ENCODE measurements at regions not wholly inside any gene's neighbourhood (a gene's known extent, or its start where the extent isn't known, plus 50 kb on each side); places are given as distances from the start of the nearest gene placed in this dataset.
"Not testable (repeated sequence)": the region's sequence is repeated elsewhere in the genome, so short reads cannot be mapped to it uniquely, and the experiment has no call there.

DNA sequence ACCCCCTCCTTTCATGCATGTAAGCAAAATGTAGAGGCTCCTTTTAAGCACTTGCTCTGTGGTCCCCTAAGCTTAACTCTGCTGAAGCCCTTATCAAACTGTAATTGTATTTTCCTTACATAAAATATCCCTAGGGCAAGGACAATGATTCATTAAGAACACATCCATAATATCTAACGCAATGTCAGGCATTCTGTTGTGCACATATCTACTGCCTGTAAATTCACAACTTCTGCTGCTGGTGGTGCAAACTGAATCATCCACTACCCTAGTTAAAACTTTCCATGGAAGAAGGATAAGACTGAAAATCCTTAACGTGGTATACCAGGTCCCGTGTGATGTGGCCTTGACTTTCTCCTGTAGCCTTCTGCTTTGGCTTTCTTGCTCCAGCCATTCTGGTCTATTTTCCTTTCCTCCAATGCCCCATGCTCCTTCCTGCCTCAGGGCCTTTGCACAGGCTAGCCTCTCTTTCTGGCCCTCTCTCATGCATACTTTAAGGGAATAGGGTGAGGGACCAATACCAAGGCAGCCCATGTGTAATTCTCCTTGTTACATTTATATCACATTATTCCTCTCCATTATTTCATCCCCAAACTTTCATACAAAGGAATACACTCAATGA lies 113.6 kb upstream of the ZFP64 start:
- TF ChIP-seq EZH2 (IDR thresholded peaks at IDR 0.05) (no peak), EZH2phosphoT487 (IDR thresholded peaks at IDR 0.05) (no peak)
- TF ChIP-seq, protein P1, sequence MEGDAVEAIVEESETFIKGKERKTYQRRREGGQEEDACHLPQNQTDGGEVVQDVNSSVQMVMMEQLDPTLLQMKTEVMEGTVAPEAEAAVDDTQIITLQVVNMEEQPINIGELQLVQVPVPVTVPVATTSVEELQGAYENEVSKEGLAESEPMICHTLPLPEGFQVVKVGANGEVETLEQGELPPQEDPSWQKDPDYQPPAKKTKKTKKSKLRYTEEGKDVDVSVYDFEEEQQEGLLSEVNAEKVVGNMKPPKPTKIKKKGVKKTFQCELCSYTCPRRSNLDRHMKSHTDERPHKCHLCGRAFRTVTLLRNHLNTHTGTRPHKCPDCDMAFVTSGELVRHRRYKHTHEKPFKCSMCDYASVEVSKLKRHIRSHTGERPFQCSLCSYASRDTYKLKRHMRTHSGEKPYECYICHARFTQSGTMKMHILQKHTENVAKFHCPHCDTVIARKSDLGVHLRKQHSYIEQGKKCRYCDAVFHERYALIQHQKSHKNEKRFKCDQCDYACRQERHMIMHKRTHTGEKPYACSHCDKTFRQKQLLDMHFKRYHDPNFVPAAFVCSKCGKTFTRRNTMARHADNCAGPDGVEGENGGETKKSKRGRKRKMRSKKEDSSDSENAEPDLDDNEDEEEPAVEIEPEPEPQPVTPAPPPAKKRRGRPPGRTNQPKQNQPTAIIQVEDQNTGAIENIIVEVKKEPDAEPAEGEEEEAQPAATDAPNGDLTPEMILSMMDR (IDR thresholded peaks at IDR 0.05) = no peak
- Histone ChIP-seq H3F3A (ENCODE audit: low read depth) (no peaks in the 10 kb centered on the region), H3K79me2 (ENCODE audit: low read depth) (no peaks in the 10 kb centered on the region), H2AFZ (replicated peaks) (no peak overlapping the region), H3K9me3 (ENCODE audit: low read depth) (no peaks in the 10 kb centered on the region), H3K4me2 (no peak overlapping the region), H3K27ac (no peak overlapping the region), H3K27me3 (no peaks in the 10 kb centered on the region), H3K4me3 (no peak overlapping the region), H3K9ac (no peak overlapping the region), H3K36me3 (no peaks in the 10 kb centered on the region), H3K4me1 (peaks cover 7% of the 10 kb centered on the region), H4K20me1 (ENCODE audit: low read depth) (no peaks in the 10 kb centered on the region)
- Mint-ChIP-seq H3K4me1 (peaks cover 3% of the 10 kb centered on the region), H3K27me3 (ENCODE audit: insufficient read depth, low read depth) (peaks cover 2% of the 10 kb centered on the region), H3K36me3 (no peaks in the 10 kb centered on the region), H3K27ac (no peak overlapping the region), H3K4me3 (no peak overlapping the region), H3K9me3 (no peaks in the 10 kb centered on the region)
- DNase-seq (ENCODE audit: low spot score) = no peak

DNA sequence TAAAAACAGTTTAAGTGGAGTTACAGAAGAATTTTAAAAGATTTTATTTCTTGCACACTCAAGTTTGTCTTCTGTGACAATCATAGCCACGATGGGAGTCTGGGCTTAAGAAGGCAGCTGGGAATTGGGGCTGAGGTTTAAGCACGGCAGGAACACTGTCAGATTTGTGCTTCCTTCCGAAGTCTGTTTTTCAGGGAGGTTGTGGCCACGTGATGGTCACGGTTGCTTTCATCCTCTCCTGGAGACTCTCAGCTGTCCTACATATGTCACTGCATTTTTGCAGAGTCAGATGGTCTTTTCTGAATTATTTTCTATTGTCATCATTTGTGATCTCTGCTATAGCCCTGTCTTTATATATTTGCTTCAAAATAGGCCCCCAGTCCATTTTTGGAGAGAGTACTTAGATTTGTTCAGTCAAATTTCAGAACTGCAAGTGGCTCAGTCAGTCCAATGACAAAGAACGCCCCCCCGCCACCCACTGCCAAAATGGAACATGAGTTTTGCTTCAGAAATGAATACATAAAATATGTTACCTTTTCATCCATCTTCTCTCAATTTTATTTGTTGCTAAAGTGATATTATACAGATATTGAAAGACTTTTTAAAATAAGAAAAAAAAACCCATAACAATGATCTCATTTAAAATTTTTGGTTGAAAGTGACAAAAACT lies 111.8 kb upstream of the ZFP64 start:
- Mint-ChIP-seq H3K4me3 (no peak overlapping the region), H3K27me3 (ENCODE audit: insufficient read depth, low read depth) (peaks cover 2% of the 10 kb centered on the region), H3K9me3 (no peaks in the 10 kb centered on the region), H3K36me3 (no peaks in the 10 kb centered on the region), H3K27ac (no peak overlapping the region), H3K4me1 (no peaks in the 10 kb centered on the region)
- TF ChIP-seq EZH2 (IDR thresholded peaks at IDR 0.05) (no peak), EZH2phosphoT487 (IDR thresholded peaks at IDR 0.05) (no peak)
- TF ChIP-seq, protein P1 (IDR thresholded peaks at IDR 0.05) = no peak
- no peaks in the 10 kb centered on the region for H3K27me3 ChIP-seq
- H2AFZ ChIP-seq (replicated peaks) = no peak overlapping the region
- no peaks in the 10 kb centered on the region for H4K20me1 ChIP-seq (ENCODE audit: low read depth)
- H3F3A ChIP-seq (ENCODE audit: low read depth) = no peaks in the 10 kb centered on the region
- DNase-seq (ENCODE audit: low spot score) = no peak
- H3K79me2 ChIP-seq (ENCODE audit: low read depth) = no peaks in the 10 kb centered on the region
- no peak overlapping the region for H3K27ac ChIP-seq
- H3K36me3 ChIP-seq = no peaks in the 10 kb centered on the region
- H3K9ac ChIP-seq = no peak overlapping the region
- no peak overlapping the region for H3K4me2 ChIP-seq
- H3K4me1 ChIP-seq = no peaks in the 10 kb centered on the region
- no peak overlapping the region for H3K4me3 ChIP-seq
- no peaks in the 10 kb centered on the region for H3K9me3 ChIP-seq (ENCODE audit: low read depth)

DNA sequence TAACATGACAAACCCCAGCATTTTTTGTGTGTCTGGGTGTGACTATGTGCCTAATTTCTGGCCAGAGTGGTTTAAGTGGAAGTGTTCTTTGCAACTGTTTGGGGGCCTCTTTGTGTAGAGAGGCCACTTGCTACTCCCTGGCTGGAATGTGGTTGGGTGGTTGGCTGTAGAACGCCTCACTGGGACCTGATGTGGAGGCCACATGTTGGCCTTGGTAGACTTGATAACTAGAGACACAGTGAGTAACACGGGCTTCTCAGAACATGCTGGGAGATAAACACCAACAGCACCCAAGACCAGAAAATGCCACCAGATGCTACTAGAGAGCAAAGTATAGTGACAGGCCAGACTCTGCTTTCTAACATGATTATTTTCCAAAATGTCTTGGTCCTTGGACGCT lies 111.2 kb upstream of the ZFP64 start:
- Histone ChIP-seq H3K4me1 (no peaks in the 10 kb centered on the region), H3K27me3 (no peaks in the 10 kb centered on the region), H3K9me3 (ENCODE audit: low read depth) (no peaks in the 10 kb centered on the region), H3K4me3 (no peak overlapping the region), H3K36me3 (no peaks in the 10 kb centered on the region), H3K79me2 (ENCODE audit: low read depth) (no peaks in the 10 kb centered on the region), H4K20me1 (ENCODE audit: low read depth) (no peaks in the 10 kb centered on the region), H3K4me2 (no peak overlapping the region), H3K27ac (no peak overlapping the region), H2AFZ (replicated peaks) (no peak overlapping the region), H3K9ac (no peak overlapping the region), H3F3A (ENCODE audit: low read depth) (no peaks in the 10 kb centered on the region)
- H3K4me1 Mint-ChIP-seq = no peaks in the 10 kb centered on the region
- no peak for DNase-seq (ENCODE audit: low spot score)
- H3K36me3 Mint-ChIP-seq = no peaks in the 10 kb centered on the region
- H3K27ac Mint-ChIP-seq = peak overlapping the region; percentile 30
- no peak overlapping the region for H3K4me3 Mint-ChIP-seq
- no peaks in the 10 kb centered on the region for H3K27me3 Mint-ChIP-seq (ENCODE audit: insufficient read depth, low read depth)
- TF ChIP-seq, protein P1 (IDR thresholded peaks at IDR 0.05) = no peak
- no peak for TF ChIP-seq EZH2 (IDR thresholded peaks at IDR 0.05)
- H3K9me3 Mint-ChIP-seq = no peaks in the 10 kb centered on the region

DNA sequence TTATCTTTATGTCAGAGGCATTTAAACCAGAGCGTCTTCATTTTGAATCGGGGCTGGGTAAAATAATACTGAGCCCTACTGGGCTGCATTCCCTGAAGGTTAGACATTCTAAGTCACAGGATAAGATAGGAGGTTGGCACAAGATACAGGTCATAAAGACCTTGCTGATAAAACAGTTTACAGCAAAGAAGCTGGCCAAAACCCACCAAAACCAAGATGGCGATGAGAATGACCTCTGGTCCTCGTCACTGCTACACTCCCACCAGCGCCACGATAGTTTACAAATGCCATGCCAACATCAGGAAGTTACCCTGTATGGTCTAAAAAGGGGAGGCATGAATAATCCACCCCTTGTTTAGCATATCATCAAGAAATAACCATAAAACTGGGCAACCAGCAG lies 110.5 kb upstream of the ZFP64 start:
- not testable (repeated sequence) for DNase-seq (ENCODE audit: low spot score); H3K36me3 Mint-ChIP-seq; H3K4me1 ChIP-seq; H3K27ac Mint-ChIP-seq; H4K20me1 ChIP-seq (ENCODE audit: low read depth); H3K4me1 Mint-ChIP-seq; H3K27ac ChIP-seq; H3F3A ChIP-seq (ENCODE audit: low read depth); H3K4me3 ChIP-seq; H3K9me3 Mint-ChIP-seq; H3K9me3 ChIP-seq (ENCODE audit: low read depth); H3K4me3 Mint-ChIP-seq; H3K79me2 ChIP-seq (ENCODE audit: low read depth); H3K9ac ChIP-seq; H3K27me3 ChIP-seq; H3K4me2 ChIP-seq; H3K27me3 Mint-ChIP-seq (ENCODE audit: insufficient read depth, low read depth); H3K36me3 ChIP-seq
- H2AFZ ChIP-seq (replicated peaks) = peak overlapping the region; percentile 64
